ENCODE measurements at regions not wholly inside any gene's neighbourhood (a gene's known extent, or its start where the extent isn't known, plus 50 kb on each side); places are given as distances from the start of the nearest gene placed in this dataset.

GRCh38 chr11:116210663-116211062, 562.1 kb downstream of the BUD13 start:
- H3K27ac ChIP-seq (ENCODE audit: low read length): no peak overlapping the region
- no peaks in the 10 kb centered on the region for H3K4me1 ChIP-seq (ENCODE audit: control insufficient read depth, insufficient read depth, low read length)
- TF ChIP-seq REST (IDR thresholded peaks at IDR 0.05; ENCODE audit: insufficient read depth in 1 of 2, low read depth in 2 of 2, low read length in 1 of 2) (no peak), TCF7L2 (IDR thresholded peaks at IDR 0.05; ENCODE audit: low read depth, low read length) (no peak), POLR2AphosphoS5 (IDR thresholded peaks at IDR 0.05; ENCODE audit: low read depth, low read length) (no peak), SIN3A (IDR thresholded peaks at IDR 0.05; ENCODE audit: borderline replicate concordance, insufficient read depth, low read depth, low read length) (no peak)
- TF ChIP-seq, protein P1, sequence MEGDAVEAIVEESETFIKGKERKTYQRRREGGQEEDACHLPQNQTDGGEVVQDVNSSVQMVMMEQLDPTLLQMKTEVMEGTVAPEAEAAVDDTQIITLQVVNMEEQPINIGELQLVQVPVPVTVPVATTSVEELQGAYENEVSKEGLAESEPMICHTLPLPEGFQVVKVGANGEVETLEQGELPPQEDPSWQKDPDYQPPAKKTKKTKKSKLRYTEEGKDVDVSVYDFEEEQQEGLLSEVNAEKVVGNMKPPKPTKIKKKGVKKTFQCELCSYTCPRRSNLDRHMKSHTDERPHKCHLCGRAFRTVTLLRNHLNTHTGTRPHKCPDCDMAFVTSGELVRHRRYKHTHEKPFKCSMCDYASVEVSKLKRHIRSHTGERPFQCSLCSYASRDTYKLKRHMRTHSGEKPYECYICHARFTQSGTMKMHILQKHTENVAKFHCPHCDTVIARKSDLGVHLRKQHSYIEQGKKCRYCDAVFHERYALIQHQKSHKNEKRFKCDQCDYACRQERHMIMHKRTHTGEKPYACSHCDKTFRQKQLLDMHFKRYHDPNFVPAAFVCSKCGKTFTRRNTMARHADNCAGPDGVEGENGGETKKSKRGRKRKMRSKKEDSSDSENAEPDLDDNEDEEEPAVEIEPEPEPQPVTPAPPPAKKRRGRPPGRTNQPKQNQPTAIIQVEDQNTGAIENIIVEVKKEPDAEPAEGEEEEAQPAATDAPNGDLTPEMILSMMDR (IDR thresholded peaks at IDR 0.05): no peak
- BruUV-seq (replicated peaks): no TSS peak
- ChIA-PET CTCF (no interaction called here), POLR2A (no interaction called here)
- H3K36me3 ChIP-seq (ENCODE audit: control insufficient read depth, insufficient read depth, low read length): no peaks in the 10 kb centered on the region
- in situ Hi-C loops (cut with HindIII; ENCODE audit: low pct_unique_long_range_greater_than_20kb, low sequenced_read_pairs) (no loop called here), intact Hi-C loops (cut with micrococcal nuclease; ENCODE audit: unreplicated experiment) (no loop called here)
- no peak overlapping the region for H3K4me3 ChIP-seq (ENCODE audit: low read depth in 2 of 2, low read length in 2 of 2)
- no peaks in the 10 kb centered on the region for H3K9me3 ChIP-seq (ENCODE audit: control insufficient read depth, insufficient read depth, low read depth, low read length)
- H3K27me3 ChIP-seq (ENCODE audit: control insufficient read depth, insufficient read depth, low read length): peaks cover 2% of the 10 kb centered on the region; the same call in 1 of the 2 replicates
- ATAC-seq: no peak
- DNase-seq (ENCODE audit: low read depth, low spot score): no peak

DNA sequence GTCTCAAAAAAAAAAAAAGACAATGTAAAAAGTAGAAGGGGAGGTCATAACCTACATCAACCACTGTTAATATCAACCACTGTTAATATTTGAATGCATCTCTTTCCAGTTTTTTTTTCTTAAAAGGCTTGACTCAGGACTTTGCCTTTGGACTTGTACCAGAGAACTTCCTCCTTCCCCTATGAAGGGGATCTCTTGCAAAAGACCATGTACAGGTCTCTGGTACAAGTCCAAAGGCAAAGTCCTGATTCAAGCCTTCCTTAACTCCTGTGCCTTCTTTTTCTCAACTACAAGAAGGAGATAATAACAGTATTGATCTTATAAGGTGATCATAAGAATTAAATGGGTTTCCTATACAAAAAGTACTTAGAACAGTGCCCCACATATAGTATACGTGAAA, 563.5 kb downstream of the BUD13 start:
- ChIA-PET CTCF (no interaction called here), POLR2A (no interaction called here)
- no peak for TF ChIP-seq POLR2AphosphoS5 (IDR thresholded peaks at IDR 0.05; ENCODE audit: low read depth, low read length)
- TF ChIP-seq REST (IDR thresholded peaks at IDR 0.05; ENCODE audit: insufficient read depth in 1 of 2, low read depth in 2 of 2, low read length in 1 of 2): no peak
- TF ChIP-seq SIN3A (IDR thresholded peaks at IDR 0.05; ENCODE audit: borderline replicate concordance, insufficient read depth, low read depth, low read length): no peak
- in situ Hi-C loops (cut with HindIII; ENCODE audit: low pct_unique_long_range_greater_than_20kb, low sequenced_read_pairs): no loop called here
- BruUV-seq (replicated peaks): no TSS peak
- intact Hi-C loops (cut with micrococcal nuclease; ENCODE audit: unreplicated experiment): no loop called here
- H3K4me1 ChIP-seq (ENCODE audit: control insufficient read depth, insufficient read depth, low read length): no peaks in the 10 kb centered on the region
- DNase-seq (ENCODE audit: low read depth, low spot score) (no peak), ATAC-seq (no peak)
- H3K36me3 ChIP-seq (ENCODE audit: control insufficient read depth, insufficient read depth, low read length): no peaks in the 10 kb centered on the region
- no peaks in the 10 kb centered on the region for H3K9me3 ChIP-seq (ENCODE audit: control insufficient read depth, insufficient read depth, low read depth, low read length)
- H3K27me3 ChIP-seq (ENCODE audit: control insufficient read depth, insufficient read depth, low read length): peaks cover 2% of the 10 kb centered on the region; the same call in 1 of the 2 replicates
- H3K4me3 ChIP-seq (ENCODE audit: low read depth in 2 of 2, low read length in 2 of 2): no peak overlapping the region
- H3K27ac ChIP-seq (ENCODE audit: low read length): no peak overlapping the region
